Neural cell (in vitro differentiated cells): ENCODE measurements at regions not wholly inside any gene's neighbourhood (a gene's known extent, or its start where the extent isn't known, plus 50 kb on each side); places are given as distances from the start of the nearest gene placed in this dataset.

Source experiments
- H2AFZ ChIP-seq: fragments of 200-600, 300-800 bp; sonication (generic), shearing (Covaris generic); 2 replicates; pipeline ENCODE4 v1.6.0; 2014; ENCODE audit warnings: low read depth, mild to moderate bottlenecking, antibody characterized with exemption, low read length, moderate library complexity
- H3F3A ChIP-seq: fragments of 200-600 bp; shearing (Covaris generic); 2 replicates; pipeline ENCODE4 v1.6.1; 2016; ENCODE audit warnings: mild to moderate bottlenecking, moderate library complexity, mixed read lengths, antibody characterized with exemption, low read length; ENCODE audit not compliant: insufficient read depth, poor library complexity, severe bottlenecking
- H3K27ac ChIP-seq: fragments of 200-600, 300-800 bp; sonication (generic), shearing (Covaris generic); 2 replicates; pipeline ENCODE4 v1.5.1; 2014; ENCODE audit warnings: mild to moderate bottlenecking, low read length, moderate library complexity
- H3K27me3 ChIP-seq: fragments of 300-800, 200-600 bp; sonication (generic), shearing (Covaris generic); 2 replicates; pipeline ENCODE4 v1.6.0; 2014; ENCODE audit warnings: mild to moderate bottlenecking, low read depth, low read length, moderate library complexity; ENCODE audit not compliant: insufficient read depth
- H3K36me3 ChIP-seq: fragments of 300-800, 200-600 bp; sonication (generic), shearing (Covaris generic); 2 replicates; pipeline ENCODE4 v1.5.1; 2014; ENCODE audit warnings: mild to moderate bottlenecking, antibody characterized with exemption, low read length, moderate library complexity; ENCODE audit not compliant: insufficient read depth
- H3K4me2 ChIP-seq: fragments of 300-800, 200-600 bp; sonication (generic), shearing (Covaris generic); 2 replicates; pipeline ENCODE4 v1.6.0; 2014; ENCODE audit warnings: mild to moderate bottlenecking, low read length
- H3K4me3 ChIP-seq: fragments of 300-800, 200-600 bp; sonication (generic), shearing (Covaris generic); 2 replicates; pipeline ENCODE4 v1.5.1; 2014; ENCODE audit warnings: mild to moderate bottlenecking, low read length, moderate library complexity
- H3K79me2 ChIP-seq: fragments of 200-600 bp; shearing (Covaris generic); replicated peaks from 2 replicates; pipeline ENCODE4 v1.6.0; 2014; ENCODE audit warnings: mild to moderate bottlenecking, low read length, moderate library complexity; ENCODE audit not compliant: insufficient read depth
- H3K9ac ChIP-seq: fragments of 300-800, 200-600 bp; sonication (generic), shearing (Covaris generic); 2 replicates; pipeline ENCODE4 v1.6.1; 2016; ENCODE audit warnings: mild to moderate bottlenecking, low read length, mixed read lengths
- H3K9me2 ChIP-seq: fragments of 200-600 bp; shearing (Covaris generic); 2 replicates; pipeline ENCODE4 v1.6.1; 2016; ENCODE audit warnings: mild to moderate bottlenecking, low read length, mixed read lengths; ENCODE audit not compliant: insufficient read depth
- H3K9me3 ChIP-seq: fragments of 200-600, 300-800 bp; sonication (generic), shearing (Covaris generic); 2 replicates; pipeline ENCODE4 v1.6.1; 2016; ENCODE audit warnings: mild to moderate bottlenecking, mixed run types, low read length, moderate library complexity, mixed read lengths
- H4K20me1 ChIP-seq: fragments of 200-600 bp; shearing (Covaris generic); 2 replicates; pipeline ENCODE4 v1.6.1; 2016; ENCODE audit warnings: mild to moderate bottlenecking, mixed run types; ENCODE audit not compliant: insufficient read depth
- CTCF ChIP-seq: fragments of 450-650 bp; IDR thresholded peaks from 2 replicates; pipeline ENCODE4 v1.5.1; 2014; ENCODE audit warnings: antibody characterized with exemption, mild to moderate bottlenecking, moderate library complexity; ENCODE audit not compliant: poor library complexity, severe bottlenecking
- EP300 ChIP-seq: fragments of 450-650 bp; conservative IDR thresholded peaks from 2 replicates; pipeline ENCODE4 v1.6.1; 2014; ENCODE audit warnings: antibody characterized with exemption, mild to moderate bottlenecking, moderate library complexity; ENCODE audit not compliant: poor library complexity, severe bottlenecking
- EZH2 ChIP-seq: fragments of 200-600, 300-800 bp; shearing (Covaris generic), sonication (generic); IDR thresholded peaks from 2 replicates; pipeline ENCODE4 v1.6.1; 2014; ENCODE audit warnings: antibody characterized with exemption, low read length, borderline replicate concordance, mild to moderate bottlenecking; ENCODE audit not compliant: insufficient read depth, poor library complexity, severe bottlenecking
- MXI1 ChIP-seq: fragments of 450-650 bp; conservative IDR thresholded peaks from 2 replicates; pipeline ENCODE4 v1.6.1; 2014; ENCODE audit warnings: antibody characterized with exemption, mild to moderate bottlenecking; ENCODE audit not compliant: poor library complexity, severe bottlenecking
- POLR2AphosphoS5 ChIP-seq: IDR thresholded peaks from 2 replicates; pipeline ENCODE4 v1.6.1; 2012
- RAD21 ChIP-seq: fragments of 450-650 bp; conservative IDR thresholded peaks from 2 replicates; pipeline ENCODE4 v1.6.1; 2014; ENCODE audit warnings: antibody characterized with exemption, mild to moderate bottlenecking, moderate library complexity
- REST ChIP-seq: IDR thresholded peaks from 2 replicates; pipeline ENCODE4 v1.6.1; 2012; ENCODE audit warnings: borderline replicate concordance
- SMC3 ChIP-seq: fragments of 450-650 bp; conservative IDR thresholded peaks from 2 replicates; pipeline ENCODE4 v1.6.1; 2014; ENCODE audit warnings: antibody characterized with exemption, mild to moderate bottlenecking, moderate library complexity; ENCODE audit not compliant: poor library complexity
- TAF1 ChIP-seq: IDR thresholded peaks from 2 replicates; pipeline ENCODE4 v1.6.1; 2012; ENCODE audit warnings: low read depth

DNA sequence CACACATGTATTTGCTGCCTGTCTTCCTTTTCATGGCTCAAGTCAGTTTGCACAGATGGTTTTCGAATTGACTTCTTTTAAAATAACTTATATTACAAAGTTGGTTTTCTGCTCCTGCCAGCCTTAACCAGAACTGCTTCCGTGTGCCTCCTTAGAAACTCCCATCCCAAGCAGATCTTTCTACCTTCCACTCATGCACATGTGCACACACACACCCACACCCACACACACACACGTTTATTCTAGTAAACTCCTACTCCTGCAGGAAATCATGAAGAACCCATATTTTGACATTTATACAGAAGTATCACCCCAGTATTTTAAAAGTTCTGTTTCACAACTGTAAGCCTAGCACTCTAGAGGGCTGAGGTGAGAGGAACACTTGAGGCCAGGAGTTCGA is 329.5 kb upstream of the SOX9 start:
- Histone ChIP-seq H3K27me3 (no peaks in the 10 kb centered on the region), H3K9me2 (no peaks in the 10 kb centered on the region), H2AFZ (no peak overlapping the region), H3K4me2 (no peak overlapping the region), H3K79me2 (no peaks in the 10 kb centered on the region), H3K9ac (no peak overlapping the region), H4K20me1 (no peaks in the 10 kb centered on the region), H3K27ac (no peak overlapping the region), H3K9me3 (no peaks in the 10 kb centered on the region), H3K4me3 (no peak overlapping the region), H3K36me3 (no peaks in the 10 kb centered on the region), H3F3A (no peaks in the 10 kb centered on the region)
- no peak for TF ChIP-seq POLR2AphosphoS5
- TF ChIP-seq CTCF, result no peak
- TF ChIP-seq TAF1, result no peak
- TF ChIP-seq MXI1, result no peak
- TF ChIP-seq REST, result no peak
- no peak for TF ChIP-seq RAD21
- no peak for TF ChIP-seq EZH2
- TF ChIP-seq EP300, result no peak
- no peak for TF ChIP-seq SMC3

DNA sequence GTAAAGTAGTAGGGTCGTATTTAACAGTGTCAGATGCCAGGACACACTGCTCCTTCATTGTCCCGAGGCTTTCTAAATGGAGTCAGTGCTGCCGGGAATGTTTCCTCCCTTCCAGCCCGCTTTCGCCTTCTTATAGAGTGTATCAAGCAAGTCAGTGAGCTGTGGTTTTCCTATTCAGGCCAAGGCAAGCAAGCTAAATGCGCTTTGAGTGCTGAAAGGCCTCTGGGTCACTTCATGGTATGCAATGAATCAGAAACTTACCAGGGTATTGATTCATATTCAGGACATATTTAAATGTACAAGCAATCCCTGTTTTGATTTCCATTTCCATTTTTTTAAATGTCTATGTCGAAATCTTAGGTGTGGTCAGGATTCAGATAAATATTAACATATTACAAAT is 327.9 kb upstream of the SOX9 start:
- no peak for TF ChIP-seq POLR2AphosphoS5
- Histone ChIP-seq H4K20me1 (no peaks in the 10 kb centered on the region), H3K4me2 (no peak overlapping the region), H3F3A (no peaks in the 10 kb centered on the region), H3K79me2 (no peaks in the 10 kb centered on the region), H3K36me3 (no peaks in the 10 kb centered on the region), H3K9me2 (no peaks in the 10 kb centered on the region), H2AFZ (no peak overlapping the region), H3K9me3 (no peaks in the 10 kb centered on the region), H3K27ac (no peak overlapping the region), H3K27me3 (no peaks in the 10 kb centered on the region), H3K4me3 (no peak overlapping the region), H3K9ac (no peak overlapping the region)

DNA sequence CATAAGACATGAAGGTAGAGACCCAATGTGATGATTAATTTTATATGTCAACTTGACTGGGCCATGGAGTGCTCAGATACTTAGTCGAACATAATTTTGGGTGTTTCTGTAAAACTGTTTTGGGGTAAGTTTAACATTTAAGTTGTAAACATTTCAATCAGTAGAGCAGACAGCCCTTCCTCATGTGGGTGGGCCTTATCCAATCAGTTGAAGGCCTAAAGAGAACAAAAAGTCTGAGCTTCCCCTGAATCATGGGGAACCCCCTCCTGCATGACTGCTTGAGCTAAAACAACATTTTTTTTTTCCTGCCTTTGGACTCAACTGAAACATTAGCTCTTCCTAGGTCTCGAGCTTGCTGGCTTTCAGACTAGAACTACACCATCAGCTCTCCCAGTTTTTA is 327.3 kb upstream of the SOX9 start:
- TF ChIP-seq EP300 (no peak), EZH2 (no peak), SMC3 (no peak), CTCF (no peak), REST (no peak), TAF1 (no peak), POLR2AphosphoS5 (no peak), MXI1 (no peak), RAD21 (no peak)
- Histone ChIP-seq H3K4me3 (no peak overlapping the region), H3K9ac (no peak overlapping the region), H4K20me1 (no peaks in the 10 kb centered on the region), H3K36me3 (no peaks in the 10 kb centered on the region), H3K9me2 (no peaks in the 10 kb centered on the region), H3F3A (no peaks in the 10 kb centered on the region), H2AFZ (no peak overlapping the region), H3K27ac (no peak overlapping the region), H3K79me2 (no peaks in the 10 kb centered on the region), H3K4me2 (no peak overlapping the region), H3K27me3 (no peaks in the 10 kb centered on the region), H3K9me3 (no peaks in the 10 kb centered on the region)
